Cardiac muscle cell (in vitro differentiated cells and primary cell): ENCODE measurements at regions not wholly inside any gene's neighbourhood (a gene's known extent, or its start where the extent isn't known, plus 50 kb on each side); places are given as distances from the start of the nearest gene placed in this dataset.
A peak's percentile ranks its signal among the peaks of the same experiment; 100 is the strongest.

Experiments used
- DNase-seq, 2 donors: peaks; one replicate each; pipeline versions ENCODE4 v3.0.0 to v3.0.0-alpha.2; 2010 to 2017; ENCODE audit warnings: low read depth in 1 of 2, low spot score in 1 of 2
- H3K27ac ChIP-seq: fragments of 200-600 bp; sonication (generic); 2 replicates; pipeline ENCODE4 v1.5.1; 2016
- H3K27me3 ChIP-seq: fragments of 200-600 bp; sonication (generic); 2 replicates; pipeline ENCODE4 v1.6.0; 2016; ENCODE audit warnings: control low read depth
- H3K36me3 ChIP-seq: fragments of 200-600 bp; sonication (generic); 2 replicates; pipeline ENCODE4 v1.5.1; 2016; ENCODE audit warnings: control low read depth
- H3K4me1 ChIP-seq: fragments of 200-600 bp; sonication (generic); 2 replicates; pipeline ENCODE4 v1.8.1; 2017; ENCODE audit warnings: low read depth, mild to moderate bottlenecking, mixed run types
- H3K4me3 ChIP-seq: fragments of 200-600 bp; sonication (generic); 2 replicates; pipeline ENCODE4 v1.5.1; 2016; ENCODE audit warnings: mild to moderate bottlenecking
- H3K9me3 ChIP-seq: fragments of 200-600 bp; sonication (generic); 2 replicates; pipeline ENCODE4 v1.5.1; 2017; ENCODE audit warnings: low read depth, mild to moderate bottlenecking, control low read depth
- TF ChIP-seq, protein P1 (sequence below): IDR thresholded peaks from 2 replicates; pipeline ENCODE4 v1.5.1; 2012; ENCODE audit warnings: low read depth, mild to moderate bottlenecking, low read length

DNA sequence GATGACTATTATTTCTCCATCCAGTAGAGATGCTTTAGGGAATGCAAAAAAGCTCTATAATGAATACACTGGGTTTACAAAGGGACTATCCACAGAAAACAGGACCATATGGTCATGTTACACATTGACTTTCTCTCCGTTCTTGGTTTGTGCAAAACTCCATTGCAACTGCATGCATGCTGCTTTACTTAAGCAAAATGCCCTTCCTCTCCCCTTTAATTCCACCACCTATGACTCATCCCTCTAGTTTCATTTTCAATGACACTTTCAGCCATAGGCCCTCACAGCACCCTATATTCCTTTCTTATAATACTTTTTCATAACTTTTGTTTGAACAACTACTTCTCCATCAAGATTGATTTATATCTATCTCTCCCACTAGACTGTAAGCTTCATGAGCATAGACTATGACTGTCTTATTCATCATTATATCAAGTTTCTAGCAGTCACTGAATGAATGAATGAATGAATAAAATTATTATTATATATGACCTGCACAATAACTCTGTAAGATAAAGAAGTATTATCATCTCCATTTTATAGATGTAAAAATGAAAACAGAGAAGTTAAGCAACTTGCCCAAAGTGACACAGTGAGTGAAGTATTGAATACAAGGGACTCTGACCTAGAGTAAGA is 248.9 kb downstream of the PLPP3 start:
- TF ChIP-seq, protein P1, sequence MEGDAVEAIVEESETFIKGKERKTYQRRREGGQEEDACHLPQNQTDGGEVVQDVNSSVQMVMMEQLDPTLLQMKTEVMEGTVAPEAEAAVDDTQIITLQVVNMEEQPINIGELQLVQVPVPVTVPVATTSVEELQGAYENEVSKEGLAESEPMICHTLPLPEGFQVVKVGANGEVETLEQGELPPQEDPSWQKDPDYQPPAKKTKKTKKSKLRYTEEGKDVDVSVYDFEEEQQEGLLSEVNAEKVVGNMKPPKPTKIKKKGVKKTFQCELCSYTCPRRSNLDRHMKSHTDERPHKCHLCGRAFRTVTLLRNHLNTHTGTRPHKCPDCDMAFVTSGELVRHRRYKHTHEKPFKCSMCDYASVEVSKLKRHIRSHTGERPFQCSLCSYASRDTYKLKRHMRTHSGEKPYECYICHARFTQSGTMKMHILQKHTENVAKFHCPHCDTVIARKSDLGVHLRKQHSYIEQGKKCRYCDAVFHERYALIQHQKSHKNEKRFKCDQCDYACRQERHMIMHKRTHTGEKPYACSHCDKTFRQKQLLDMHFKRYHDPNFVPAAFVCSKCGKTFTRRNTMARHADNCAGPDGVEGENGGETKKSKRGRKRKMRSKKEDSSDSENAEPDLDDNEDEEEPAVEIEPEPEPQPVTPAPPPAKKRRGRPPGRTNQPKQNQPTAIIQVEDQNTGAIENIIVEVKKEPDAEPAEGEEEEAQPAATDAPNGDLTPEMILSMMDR = no peak
- Histone ChIP-seq H3K9me3 (no peaks in the 10 kb centered on the region), H3K36me3 (no peaks in the 10 kb centered on the region), H3K4me1 (peaks cover 29% of the 10 kb centered on the region), H3K27ac (peak overlapping the region; percentile 81), H3K27me3 (no peaks in the 10 kb centered on the region), H3K4me3 (no peak overlapping the region)
- peak in 1 of 2 donors; percentile 63 for DNase-seq

DNA sequence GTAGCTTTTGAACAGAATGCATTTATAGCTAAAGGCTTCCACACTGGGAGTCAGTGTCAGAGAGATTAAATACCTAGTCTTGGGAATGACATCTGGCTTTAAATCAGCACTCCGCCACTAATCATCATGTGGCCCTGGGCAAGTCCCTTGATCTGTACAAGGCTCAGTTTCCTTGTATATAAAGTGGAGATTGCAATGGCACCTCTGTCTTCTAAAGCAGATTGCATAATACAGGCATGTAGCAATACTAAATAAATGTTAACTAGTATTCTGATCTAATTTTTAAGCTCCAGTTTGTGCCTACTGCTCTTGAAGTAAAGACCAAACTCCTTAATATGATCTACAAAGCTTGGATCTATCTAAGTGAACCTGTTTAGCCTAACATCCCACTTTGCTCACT is 249.4 kb downstream of the PLPP3 start:
- H3K4me1 ChIP-seq = peaks cover 29% of the 10 kb centered on the region
- H3K27me3 ChIP-seq = no peaks in the 10 kb centered on the region
- no peak overlapping the region for H3K4me3 ChIP-seq
- DNase-seq = no peak
- no peaks in the 10 kb centered on the region for H3K36me3 ChIP-seq
- TF ChIP-seq, protein P1 = no peak
- H3K9me3 ChIP-seq = no peaks in the 10 kb centered on the region
- H3K27ac ChIP-seq = no peak overlapping the region

DNA sequence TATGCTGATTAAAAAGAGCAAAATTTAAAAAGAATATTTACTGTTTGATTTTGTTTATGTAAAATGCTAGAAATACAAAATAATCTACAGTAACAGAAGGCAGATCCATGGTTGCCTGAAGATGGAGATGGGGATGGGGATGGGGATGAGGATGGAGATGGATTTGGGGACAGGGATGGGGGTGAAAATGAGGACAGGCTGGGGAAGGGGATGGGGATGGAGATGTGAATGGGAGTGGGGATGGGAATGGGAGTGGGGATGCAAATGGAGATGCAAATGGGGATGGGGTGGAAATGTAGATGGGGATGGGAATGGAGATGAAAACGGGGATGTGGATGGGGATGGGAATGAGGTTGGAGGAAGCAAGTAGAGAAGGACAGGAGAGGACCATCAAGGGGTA is 252.2 kb downstream of the PLPP3 start:
- Histone ChIP-seq H3K27me3 (no peaks in the 10 kb centered on the region), H3K4me1 (peaks cover 33% of the 10 kb centered on the region), H3K4me3 (no peak overlapping the region), H3K36me3 (no peaks in the 10 kb centered on the region), H3K9me3 (no peaks in the 10 kb centered on the region), H3K27ac (no peak overlapping the region)
- DNase-seq = no peak
- TF ChIP-seq, protein P1 = no peak

- H3K9me3 ChIP-seq = no peaks in the 10 kb centered on the region
- DNase-seq = peak in 1 of 2 donors; percentile 35
- peaks cover 33% of the 10 kb centered on the region for H3K4me1 ChIP-seq
- no peaks in the 10 kb centered on the region for H3K36me3 ChIP-seq
- H3K4me3 ChIP-seq = no peak overlapping the region
- H3K27me3 ChIP-seq = no peaks in the 10 kb centered on the region
- TF ChIP-seq, protein P1 = no peak
- no peak overlapping the region for H3K27ac ChIP-seq
These were observed 253.3 kb downstream of the PLPP3 start for GRCh38 chr1:56326056-56326455.

GRCh38 chr1:56324504-56324903 is 254.9 kb downstream of the PLPP3 start:
- no peak for DNase-seq
- TF ChIP-seq, protein P1 = no peak
- Histone ChIP-seq H3K27ac (no peak overlapping the region), H3K4me1 (peaks cover 27% of the 10 kb centered on the region), H3K9me3 (no peaks in the 10 kb centered on the region), H3K36me3 (no peaks in the 10 kb centered on the region), H3K4me3 (no peak overlapping the region), H3K27me3 (no peaks in the 10 kb centered on the region)
